HepG2 (cell line): ENCODE measurements at regions not wholly inside any gene's neighbourhood (a gene's known extent, or its start where the extent isn't known, plus 50 kb on each side); places are given as distances from the start of the nearest gene placed in this dataset.

ENCODE experiments used
- ATAC-seq: fragments of 200-7000 bp; cut with Tn5 transposase; 3 replicates; pipeline ENCODE4 v1.9.1; 2020; ENCODE audit warnings: mild to moderate bottlenecking, moderate library complexity
- BruUV-seq: library from RNA; stranded (reverse); fragments of 400-500 nt; replicated peaks from 2 replicates; lab custom pipeline; 2021; lab: Mats Ljungman, UMichigan
- CTCF ChIA-PET: fragments of 300-600 bp; formaldehyde crosslinking; extraction: SDS; loops from one replicate; lab custom pipeline; 2021; ENCODE audit warnings: low total read pairs, inconsistent platforms, low intra/inter-chr PET ratio; lab: Yijun Ruan, JAX
- POLR2A ChIA-PET: fragments of 350-600 bp; sonication (Branson Sonifier 250); formaldehyde crosslinking; loops from one replicate; lab custom pipeline; 2020; ENCODE audit warnings: antibody characterized with exemption, inconsistent platforms; lab: Yijun Ruan, JAX
- DNase-seq: peaks from one replicate; pipeline ENCODE4 v3.0.0-alpha.2; 2015; ENCODE audit warnings: low spot score
- FAIRE-seq: peaks from 3 replicates; lab custom pipeline; 2011; peaks lifted over from hg19 to GRCh38; lab: Jason Lieb, UNC
- H2AFZ ChIP-seq: one replicate; pipeline ENCODE4 v1.6.1; 2011; ENCODE audit warnings: low read length, inconsistent platforms
- H3K27ac ChIP-seq: fragments of 300-600 bp; 3 replicates; pipeline ENCODE4 v1.8.0; 2011; ENCODE audit warnings: mixed run types, mild to moderate bottlenecking, mixed read lengths, low read length, inconsistent platforms; ENCODE audit not compliant: insufficient read depth; ENCODE audit errors: extremely low read length
- H3K27me3 ChIP-seq, 2 experiments: fragments of 200-600 bp in 1 of 2; 2 replicates in 1 of 2; 3 replicates in 1 of 2; pipeline versions ENCODE4 v1.6.0 to v1.8.0; 2011; ENCODE audit warnings: low read length in 2 of 2, mild to moderate bottlenecking in 2 of 2, moderate library complexity in 2 of 2, inconsistent platforms in 1 of 2; ENCODE audit not compliant: insufficient read depth in 2 of 2, control insufficient read depth in 1 of 2
- H3K36me3 ChIP-seq, 2 experiments: fragments of 200-600 bp in 1 of 2; replicated peaks in 1 of 2; 2 replicates in 1 of 2; 3 replicates in 1 of 2; pipeline versions ENCODE4 v1.5.1 to v1.8.0; 2011; ENCODE audit warnings: low read length in 2 of 2, inconsistent platforms in 1 of 2; ENCODE audit not compliant: insufficient read depth in 2 of 2, control insufficient read depth in 1 of 2
- H3K4me1 ChIP-seq: 2 replicates; pipeline ENCODE4 v1.5.1; 2012; ENCODE audit warnings: low read length, inconsistent platforms; ENCODE audit not compliant: insufficient read depth
- H3K4me2 ChIP-seq: 2 replicates; pipeline ENCODE4 v1.6.0; 2011; ENCODE audit warnings: low read depth, low read length, inconsistent platforms
- H3K4me3 ChIP-seq, 3 experiments: fragments of 200-600 bp in 1 of 3; sonication (generic), shearing (Covaris generic) in 1 of 3; replicated peaks in 1 of 3; 2 replicates each; pipeline ENCODE4 v1.5.1; 2011 to 2016; ENCODE audit warnings: low read length in 3 of 3, inconsistent platforms in 2 of 3, low read depth in 2 of 3, mild to moderate bottlenecking in 2 of 3, control low read depth in 1 of 3, mixed read lengths in 1 of 3; ENCODE audit not compliant: insufficient read depth in 1 of 3
- H3K79me2 ChIP-seq: one replicate; pipeline ENCODE4 v1.6.1; 2011; ENCODE audit warnings: low read length, inconsistent platforms; ENCODE audit not compliant: insufficient read depth
- H3K9ac ChIP-seq: 2 replicates; pipeline ENCODE4 v1.6.0; 2011; ENCODE audit warnings: mild to moderate bottlenecking, low read depth, low read length, inconsistent platforms; ENCODE audit not compliant: insufficient read depth
- H3K9me3 ChIP-seq: 2 replicates; pipeline ENCODE4 v1.5.1; 2012; ENCODE audit warnings: mild to moderate bottlenecking, low read length
- H4K20me1 ChIP-seq: 2 replicates; pipeline ENCODE4 v1.6.0; 2011; ENCODE audit warnings: inconsistent platforms, mild to moderate bottlenecking, low read length, moderate library complexity; ENCODE audit not compliant: insufficient read depth
- BCL6 ChIP-seq: IDR thresholded peaks from 2 replicates; pipeline ENCODE4 v1.6.1; 2016; ENCODE audit warnings: missing genetic modification reagents, missing compliant biosample characterization
- BHLHE40 ChIP-seq: IDR thresholded peaks from 2 replicates; pipeline ENCODE4 v1.6.1; 2011; ENCODE audit warnings: low read length, improper control_type of control experiment
- MAFF ChIP-seq: IDR thresholded peaks from 2 replicates; pipeline ENCODE4 v1.6.1; 2011; ENCODE audit warnings: low read depth, low read length, improper control_type of control experiment
- MAFK ChIP-seq, 2 experiments: IDR thresholded peaks in 1 of 2; conservative IDR thresholded peaks in 1 of 2; 2 replicates each; pipeline ENCODE4 v1.6.1; 2011; ENCODE audit warnings: improper control_type of control experiment in 2 of 2, low read length in 2 of 2
- MYC ChIP-seq: sonication (generic); formaldehyde crosslinking; IDR thresholded peaks from 2 replicates; pipeline ENCODE4 v1.9.0; 2021; ENCODE audit warnings: missing genetic modification reagents, borderline replicate concordance
- NONO ChIP-seq, 2 experiments: fragments of 450-650 bp in 1 of 2; sonication (generic) in 1 of 2; formaldehyde crosslinking in 1 of 2; IDR thresholded peaks in 1 of 2; conservative IDR thresholded peaks in 1 of 2; 2 replicates each; pipeline versions ENCODE4 v1.6.1 to v1.8.0; 2017 to 2022; ENCODE audit warnings: mild to moderate bottlenecking in 1 of 2, missing genetic modification reagents in 1 of 2, moderate library complexity in 1 of 2
- WGBS: methylation state at CpG from one replicate; pipeline ENCODE4 v1.1.6; 2017; ENCODE audit warnings: low lambda C conversion rate; 5-methylcytosine and 5-hydroxymethylcytosine counted together
- in situ Hi-C: cut with HindIII; loops from 2 replicates; pipeline ENCODE4 v1.10.0; 2017; ENCODE audit warnings: low pct_unique_long_range_greater_than_20kb; ENCODE audit not compliant: extremely low pct_ligation_motif_present
- intact Hi-C: fragments of 100-400 bp; cut with micrococcal nuclease; formaldehyde crosslinking; loops from one replicate; pipeline ENCODE4 v1.10.0; 2022; ENCODE audit not compliant: unreplicated experiment

- WGBS: 0% methylated on average over 1 of the region's 1 CpG
- Histone ChIP-seq H2AFZ (no peak overlapping the region), H3K79me2 (no peaks in the 10 kb centered on the region), H3K36me3 (no peaks in the 10 kb centered on the region), H3K9me3 (peaks cover 8% of the 10 kb centered on the region; the same call in 1 of the 2 replicates), H4K20me1 (no peaks in the 10 kb centered on the region), H3K4me1 (no peaks in the 10 kb centered on the region), H3K27me3 (no peaks in the 10 kb centered on the region), H3K4me2 (no peak overlapping the region), H3K27ac (no peak overlapping the region), H3K9ac (no peak overlapping the region), H3K4me3 (no peak overlapping the region)
- ATAC-seq (no peak), FAIRE-seq (no peak), DNase-seq (no peak)
- TF ChIP-seq MAFF: peak; percentile 39; the same call in 1 of the 2 replicates
- TF ChIP-seq BCL6 (CRISPR knock-in tag): no peak
- no peak for TF ChIP-seq MYC
- TF ChIP-seq MAFK (conservative IDR thresholded peaks at IDR 0.05 in 1 of 2, IDR thresholded peaks at IDR 0.05 in 1 of 2; ENCODE audit: low read length in 2 of 2): peak in 1 of 2 experiments; percentile 65; a peak in 2 of 4 replicates
- intact Hi-C loops: no loop called here
- ChIA-PET CTCF (no interaction called here), POLR2A (no interaction called here)
- in situ Hi-C loops: no loop called here
- BruUV-seq: no TSS peak
Measured at GRCh38 chr7:120123528-120123927, 149.4 kb upstream of the KCND2 start.

GRCh38 chr7:120131096-120131839, 141.7 kb upstream of the KCND2 start:
- Histone ChIP-seq H3K9me3 (peaks cover 15% of the 10 kb centered on the region), H3K9ac (no peak overlapping the region), H3K27ac (no peak overlapping the region), H2AFZ (no peak overlapping the region), H3K4me2 (no peak overlapping the region), H3K4me3 (no peak overlapping the region), H3K36me3 (no peaks in the 10 kb centered on the region), H3K27me3 (no peaks in the 10 kb centered on the region), H4K20me1 (no peaks in the 10 kb centered on the region), H3K79me2 (no peaks in the 10 kb centered on the region), H3K4me1 (no peaks in the 10 kb centered on the region)
- CTCF ChIA-PET: no interaction called here
- intact Hi-C loops: no loop called here
- DNase-seq (no peak), ATAC-seq (no peak), FAIRE-seq (no peak)
- BruUV-seq: no TSS peak
- in situ Hi-C loops: no loop called here
- POLR2A ChIA-PET: no interaction called here
- no peak for TF ChIP-seq NONO (IDR thresholded peaks at IDR 0.05)
- TF ChIP-seq NONO (CRISPR knock-in tag; conservative IDR thresholded peaks at IDR 0.05): no peak
- 0 out of 2 replicates have a peak, but pooled peaks have one; percentile 22 for TF ChIP-seq BHLHE40
- 0% methylated on average over 1 of the region's 5 CpGs for WGBS
